ENCODE measurements at regions not wholly inside any gene's neighbourhood (a gene's known extent, or its start where the extent isn't known, plus 50 kb on each side); places are given as distances from the start of the nearest gene placed in this dataset.

DNA sequence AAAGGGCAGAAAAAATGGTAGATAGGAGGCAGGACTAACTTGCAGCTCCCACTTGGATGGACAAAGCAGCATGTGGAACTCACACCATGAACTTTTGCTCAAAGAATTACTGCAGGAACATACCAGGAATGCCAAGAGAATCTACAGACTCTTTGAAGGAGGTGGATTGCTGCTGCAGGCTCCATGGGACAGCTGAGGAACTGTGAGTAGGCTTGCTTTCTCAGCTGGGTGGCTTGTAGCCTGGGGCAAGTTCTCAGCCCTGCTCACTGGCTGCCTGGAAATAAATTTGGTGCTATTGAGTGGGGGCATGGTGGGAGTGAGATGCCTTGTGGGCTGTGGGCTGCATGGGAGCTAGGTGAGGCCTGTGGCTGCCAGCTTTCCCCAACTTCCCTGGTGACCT is 574.5 kb downstream of the PRELID2 start:
- no peak for TF ChIP-seq EZH2 (IDR thresholded peaks at IDR 0.05; ENCODE audit: insufficient read depth, poor library complexity, severe bottlenecking)
- TF ChIP-seq EZH2phosphoT487 (IDR thresholded peaks at IDR 0.05; ENCODE audit: insufficient read depth, low read depth) = no peak
